NB4 (cell line): ENCODE measurements at regions not wholly inside any gene's neighbourhood (a gene's known extent, or its start where the extent isn't known, plus 50 kb on each side); places are given as distances from the start of the nearest gene placed in this dataset.

Experiments
- CTCF ChIP-seq: IDR thresholded peaks from one replicate; pipeline ENCODE4 v1.5.1; 2012; ENCODE audit warnings: low read depth, low read length
- MAX ChIP-seq: IDR thresholded peaks from 2 replicates; pipeline ENCODE4 v1.6.1; 2011; ENCODE audit warnings: low read depth, low read length
- POLR2A ChIP-seq: IDR thresholded peaks from 2 replicates; pipeline ENCODE4 v1.6.1; 2011; ENCODE audit warnings: mild to moderate bottlenecking; ENCODE audit not compliant: insufficient read length; ENCODE audit errors: extremely low read depth

DNA sequence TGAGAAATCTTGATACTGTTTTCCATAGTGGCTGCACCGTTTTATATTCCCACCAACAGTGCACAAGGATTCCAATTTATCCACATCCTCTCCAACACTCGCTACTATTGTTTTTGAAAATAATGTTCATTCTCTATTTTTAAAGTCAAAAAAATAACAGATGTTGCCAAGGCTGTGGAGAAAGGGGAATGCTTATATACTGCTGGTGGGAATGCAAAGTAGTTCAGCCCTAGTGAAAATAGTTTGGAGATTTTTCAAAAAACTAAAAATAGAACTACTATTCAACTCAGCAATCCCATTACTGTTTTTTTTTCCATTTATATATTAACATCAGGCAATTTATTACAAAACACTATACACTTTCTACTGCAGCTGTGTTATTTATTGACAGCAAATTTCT is 208.7 kb downstream of the CBLL2 start:
- TF ChIP-seq CTCF (no peak), POLR2A (no peak), MAX (no peak)
